ENCODE measurements at regions not wholly inside any gene's neighbourhood (a gene's known extent, or its start where the extent isn't known, plus 50 kb on each side); places are given as distances from the start of the nearest gene placed in this dataset.

GRCh38 chr17:71989117-71989516 is 131.7 kb upstream of the SOX9 start:
- no peak for TF ChIP-seq POLR2A (IDR thresholded peaks at IDR 0.05; ENCODE audit: low read depth, low read length)
- no peak for TF ChIP-seq POLR2AphosphoS5 (IDR thresholded peaks at IDR 0.05; ENCODE audit: low read depth, low read length)
- TF ChIP-seq TAF1 (IDR thresholded peaks at IDR 0.05; ENCODE audit: low read depth, low read length), result no peak
- TF ChIP-seq SPI1 (IDR thresholded peaks at IDR 0.05; ENCODE audit: low read depth, low read length), result no peak
